SU-DHL-6 (cell line): ENCODE measurements at regions not wholly inside any gene's neighbourhood (a gene's known extent, or its start where the extent isn't known, plus 50 kb on each side); places are given as distances from the start of the nearest gene placed in this dataset.

Source experiments
- H2AFZ ChIP-seq: fragments of 200-600 bp; sonication (generic); 2 replicates; pipeline ENCODE4 v1.6.1; 2014; ENCODE audit warnings: low read depth, mild to moderate bottlenecking, moderate library complexity, mixed read lengths, antibody characterized with exemption, low read length; ENCODE audit not compliant: severe bottlenecking
- H3F3A ChIP-seq: fragments of 200-600 bp; shearing (Covaris generic); 2 replicates; pipeline ENCODE4 v1.6.0; 2016; ENCODE audit warnings: antibody characterized with exemption, mild to moderate bottlenecking; ENCODE audit not compliant: insufficient read depth
- H3K27ac ChIP-seq: fragments of 200-600 bp; sonication (generic); 2 replicates; pipeline ENCODE4 v1.5.1; 2016; ENCODE audit warnings: low read depth, mild to moderate bottlenecking, low read length, moderate library complexity, mixed read lengths
- H3K27me3 ChIP-seq: fragments of 200-600 bp; sonication (generic), shearing (Covaris generic); 2 replicates; pipeline ENCODE4 v1.6.0; 2014; ENCODE audit warnings: mild to moderate bottlenecking, low read length
- H3K36me3 ChIP-seq: fragments of 200-600 bp; sonication (generic); 2 replicates; pipeline ENCODE4 v1.6.1; 2014; ENCODE audit warnings: mild to moderate bottlenecking, low read length, mixed read lengths
- H3K4me2 ChIP-seq: fragments of 300-600, 200-600 bp; shearing (Covaris generic), sonication (generic); 2 replicates; pipeline ENCODE4 v1.6.0; 2014; ENCODE audit warnings: low read length, low read depth, mild to moderate bottlenecking; ENCODE audit not compliant: poor library complexity, severe bottlenecking
- H3K4me3 ChIP-seq: fragments of 200-600 bp; sonication (generic); 2 replicates; pipeline ENCODE4 v1.5.1; 2014; ENCODE audit warnings: antibody characterized with exemption, low read length, mild to moderate bottlenecking, mixed read lengths; ENCODE audit not compliant: insufficient read depth, poor library complexity, severe bottlenecking
- H3K79me2 ChIP-seq: fragments of 200-600 bp; sonication (generic); 2 replicates; pipeline ENCODE4 v1.6.1; 2014; ENCODE audit warnings: mild to moderate bottlenecking, low read length, moderate library complexity; ENCODE audit not compliant: insufficient read depth
- H3K9ac ChIP-seq: fragments of 200-600 bp; sonication (generic); 2 replicates; pipeline ENCODE4 v1.7.0; 2014; ENCODE audit warnings: mild to moderate bottlenecking, low read length
- H3K9me2 ChIP-seq: fragments of 200-600 bp; sonication (generic); replicated peaks from 2 replicates; pipeline ENCODE4 v1.6.1; 2014; ENCODE audit warnings: low read length; ENCODE audit not compliant: insufficient read depth
- H3K9me3 ChIP-seq: fragments of 200-600 bp; sonication (generic); 2 replicates; pipeline ENCODE4 v1.6.1; 2014; ENCODE audit warnings: low read length, mixed read lengths; ENCODE audit not compliant: insufficient read depth
- H4K20me1 ChIP-seq: fragments of 200-600 bp; sonication (generic); 2 replicates; pipeline ENCODE4 v1.6.1; 2014; ENCODE audit warnings: low read depth, mild to moderate bottlenecking, antibody characterized with exemption, low read length, moderate library complexity, mixed read lengths
- EZH2phosphoT487 ChIP-seq: fragments of 200-600 bp; sonication (generic), shearing (Covaris generic); conservative IDR thresholded peaks from 2 replicates; pipeline ENCODE4 v1.6.1; 2018; ENCODE audit warnings: mild to moderate bottlenecking, antibody characterized with exemption, low read length, moderate library complexity, mixed read lengths
- TF ChIP-seq, protein P1 (sequence below): fragments of 200-600 bp; sonication (generic); IDR thresholded peaks from one replicate; pipeline ENCODE4 v1.5.1; 2017; ENCODE audit warnings: antibody characterized with exemption, mild to moderate bottlenecking, low read length, moderate library complexity; ENCODE audit not compliant: insufficient read depth, poor library complexity, severe bottlenecking

DNA sequence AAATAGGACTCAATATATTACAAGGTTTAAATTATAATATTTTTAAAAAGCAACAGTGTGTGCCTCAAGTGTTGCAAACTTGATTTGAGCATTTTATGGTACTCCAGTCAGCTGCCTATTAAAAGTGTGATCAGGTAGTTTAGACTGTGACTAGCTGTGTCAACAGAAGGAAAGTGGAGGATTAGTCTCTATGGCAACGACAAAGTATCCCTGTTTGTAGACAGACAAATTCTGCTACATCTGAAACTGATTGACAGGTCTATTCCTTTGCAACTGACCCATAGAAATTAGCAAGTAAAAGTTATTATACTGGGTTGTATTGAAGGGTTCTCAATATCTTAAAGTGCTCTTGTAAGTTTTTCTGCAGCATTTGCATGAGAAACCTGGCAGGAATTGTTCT is 249.8 kb upstream of the ARRDC3 start:
- no peak overlapping the region for H3K9ac ChIP-seq
- no peak overlapping the region for H3K4me3 ChIP-seq
- no peak overlapping the region for H3K27ac ChIP-seq
- H3K9me3 ChIP-seq, result no peaks in the 10 kb centered on the region
- H3K27me3 ChIP-seq, result no peaks in the 10 kb centered on the region
- no peak overlapping the region for H3K4me2 ChIP-seq
- H3K9me2 ChIP-seq, result no peaks in the 10 kb centered on the region
- no peaks in the 10 kb centered on the region for H3K36me3 ChIP-seq
- H4K20me1 ChIP-seq, result no peaks in the 10 kb centered on the region
- no peak overlapping the region for H2AFZ ChIP-seq
- no peaks in the 10 kb centered on the region for H3K79me2 ChIP-seq
- TF ChIP-seq, protein P1, sequence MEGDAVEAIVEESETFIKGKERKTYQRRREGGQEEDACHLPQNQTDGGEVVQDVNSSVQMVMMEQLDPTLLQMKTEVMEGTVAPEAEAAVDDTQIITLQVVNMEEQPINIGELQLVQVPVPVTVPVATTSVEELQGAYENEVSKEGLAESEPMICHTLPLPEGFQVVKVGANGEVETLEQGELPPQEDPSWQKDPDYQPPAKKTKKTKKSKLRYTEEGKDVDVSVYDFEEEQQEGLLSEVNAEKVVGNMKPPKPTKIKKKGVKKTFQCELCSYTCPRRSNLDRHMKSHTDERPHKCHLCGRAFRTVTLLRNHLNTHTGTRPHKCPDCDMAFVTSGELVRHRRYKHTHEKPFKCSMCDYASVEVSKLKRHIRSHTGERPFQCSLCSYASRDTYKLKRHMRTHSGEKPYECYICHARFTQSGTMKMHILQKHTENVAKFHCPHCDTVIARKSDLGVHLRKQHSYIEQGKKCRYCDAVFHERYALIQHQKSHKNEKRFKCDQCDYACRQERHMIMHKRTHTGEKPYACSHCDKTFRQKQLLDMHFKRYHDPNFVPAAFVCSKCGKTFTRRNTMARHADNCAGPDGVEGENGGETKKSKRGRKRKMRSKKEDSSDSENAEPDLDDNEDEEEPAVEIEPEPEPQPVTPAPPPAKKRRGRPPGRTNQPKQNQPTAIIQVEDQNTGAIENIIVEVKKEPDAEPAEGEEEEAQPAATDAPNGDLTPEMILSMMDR, result no peak
- TF ChIP-seq EZH2phosphoT487, result no peak
- H3F3A ChIP-seq, result no peaks in the 10 kb centered on the region

DNA sequence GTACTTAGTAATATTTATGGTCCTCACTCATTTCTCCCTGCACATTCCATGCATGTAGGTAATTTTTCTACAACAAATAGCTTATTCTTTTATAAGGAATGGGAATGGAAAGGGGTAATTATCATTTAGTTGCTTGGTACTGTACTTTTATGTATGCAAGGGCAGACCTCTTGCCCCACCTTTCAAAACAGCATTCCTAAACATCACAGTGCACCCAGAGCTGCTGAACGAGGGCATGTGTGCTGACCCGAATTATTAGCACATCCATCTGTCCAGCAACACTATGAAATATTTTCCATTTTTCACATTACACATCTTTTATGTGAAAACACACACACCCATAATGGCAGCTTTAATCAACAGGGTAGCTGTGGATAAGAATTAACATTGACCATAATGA is 228.6 kb upstream of the ARRDC3 start:
- TF ChIP-seq EZH2phosphoT487, result no peak
- TF ChIP-seq, protein P1, result no peak
- no peaks in the 10 kb centered on the region for H3F3A ChIP-seq
- no peak overlapping the region for H3K4me3 ChIP-seq
- no peak overlapping the region for H2AFZ ChIP-seq
- no peaks in the 10 kb centered on the region for H4K20me1 ChIP-seq
- no peak overlapping the region for H3K27ac ChIP-seq
- H3K27me3 ChIP-seq, result no peaks in the 10 kb centered on the region
- no peak overlapping the region for H3K4me2 ChIP-seq
- no peaks in the 10 kb centered on the region for H3K79me2 ChIP-seq
- H3K36me3 ChIP-seq, result no peaks in the 10 kb centered on the region
- H3K9me3 ChIP-seq, result no peaks in the 10 kb centered on the region
- H3K9ac ChIP-seq, result no peak overlapping the region
- no peaks in the 10 kb centered on the region for H3K9me2 ChIP-seq

DNA sequence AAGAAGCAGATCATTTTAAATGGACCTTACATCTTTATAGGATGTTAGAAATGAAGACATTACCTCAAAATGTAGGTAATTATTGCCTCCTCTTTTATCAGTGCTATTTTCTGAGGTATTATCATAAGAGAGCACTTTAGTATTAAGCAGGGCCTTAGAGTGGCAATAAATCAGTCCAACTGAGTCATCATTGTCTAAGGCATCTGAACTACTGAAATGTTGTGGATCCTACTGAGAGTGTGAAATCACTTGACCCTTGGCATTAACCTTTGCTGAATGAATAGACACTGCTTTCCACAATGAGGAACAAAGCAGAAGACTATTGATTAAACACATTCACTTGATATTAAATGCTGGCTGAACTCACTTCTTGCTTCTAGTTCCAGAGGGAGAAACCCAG is 224.6 kb upstream of the ARRDC3 start:
- no peak overlapping the region for H2AFZ ChIP-seq
- no peaks in the 10 kb centered on the region for H3K9me2 ChIP-seq
- no peak overlapping the region for H3K9ac ChIP-seq
- TF ChIP-seq EZH2phosphoT487, result no peak
- TF ChIP-seq, protein P1, result no peak
- H3K9me3 ChIP-seq, result no peaks in the 10 kb centered on the region
- no peak overlapping the region for H3K4me3 ChIP-seq
- no peaks in the 10 kb centered on the region for H3K36me3 ChIP-seq
- H4K20me1 ChIP-seq, result no peaks in the 10 kb centered on the region
- no peak overlapping the region for H3K4me2 ChIP-seq
- no peak overlapping the region for H3K27ac ChIP-seq
- no peaks in the 10 kb centered on the region for H3F3A ChIP-seq
- H3K79me2 ChIP-seq, result no peaks in the 10 kb centered on the region
- H3K27me3 ChIP-seq, result no peaks in the 10 kb centered on the region

- H3K4me2 ChIP-seq, result no peak overlapping the region
- H3K27me3 ChIP-seq, result no peaks in the 10 kb centered on the region
- no peaks in the 10 kb centered on the region for H3K79me2 ChIP-seq
- no peaks in the 10 kb centered on the region for H3F3A ChIP-seq
- no peaks in the 10 kb centered on the region for H3K36me3 ChIP-seq
- no peaks in the 10 kb centered on the region for H3K9me3 ChIP-seq
- H3K9ac ChIP-seq, result no peak overlapping the region
- no peak for TF ChIP-seq EZH2phosphoT487
- TF ChIP-seq, protein P1, result no peak
- no peak overlapping the region for H3K4me3 ChIP-seq
- no peaks in the 10 kb centered on the region for H4K20me1 ChIP-seq
- H3K9me2 ChIP-seq, result peaks cover 4% of the 10 kb centered on the region; the same call in 1 of the 2 replicates
- H2AFZ ChIP-seq, result no peak overlapping the region
- no peak overlapping the region for H3K27ac ChIP-seq
Measured at GRCh38 chr5:91599863-91600262, 216.7 kb upstream of the ARRDC3 start.
